ENCODE measurements at regions not wholly inside any gene's neighbourhood (a gene's known extent, or its start where the extent isn't known, plus 50 kb on each side); places are given as distances from the start of the nearest gene placed in this dataset.

DNA sequence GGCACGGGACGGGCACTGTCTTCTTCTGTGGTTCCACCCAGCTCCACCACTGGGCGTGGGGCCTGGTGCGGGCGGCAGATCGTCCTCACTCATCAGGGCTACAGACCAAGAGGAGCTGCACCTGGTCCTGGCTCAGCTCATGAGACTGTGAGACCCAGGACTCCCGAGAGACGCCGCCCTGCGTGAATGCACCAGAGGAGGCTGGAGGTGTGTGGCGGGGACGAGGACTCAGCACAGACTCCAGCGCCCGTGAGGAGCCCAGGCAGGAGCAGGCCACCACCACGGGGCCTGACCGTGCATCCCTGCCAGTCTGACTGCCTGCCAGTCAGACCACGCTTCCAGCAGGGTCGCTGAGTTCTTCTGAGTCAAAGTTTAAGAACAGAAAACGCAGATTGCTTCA is 112.5 kb upstream of the SALL3 start:
- TF ChIP-seq, protein P1, sequence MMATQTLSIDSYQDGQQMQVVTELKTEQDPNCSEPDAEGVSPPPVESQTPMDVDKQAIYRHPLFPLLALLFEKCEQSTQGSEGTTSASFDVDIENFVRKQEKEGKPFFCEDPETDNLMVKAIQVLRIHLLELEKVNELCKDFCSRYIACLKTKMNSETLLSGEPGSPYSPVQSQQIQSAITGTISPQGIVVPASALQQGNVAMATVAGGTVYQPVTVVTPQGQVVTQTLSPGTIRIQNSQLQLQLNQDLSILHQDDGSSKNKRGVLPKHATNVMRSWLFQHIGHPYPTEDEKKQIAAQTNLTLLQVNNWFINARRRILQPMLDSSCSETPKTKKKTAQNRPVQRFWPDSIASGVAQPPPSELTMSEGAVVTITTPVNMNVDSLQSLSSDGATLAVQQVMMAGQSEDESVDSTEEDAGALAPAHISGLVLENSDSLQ (IDR thresholded peaks at IDR 0.05) = no peak
- TF ChIP-seq ARNT (IDR thresholded peaks at IDR 0.05) (no peak), HDGF (IDR thresholded peaks at IDR 0.05; ENCODE audit: borderline replicate concordance) (no peak), SUZ12 (IDR thresholded peaks at IDR 0.05) (no peak)
